ENCODE measurements at regions not wholly inside any gene's neighbourhood (a gene's known extent, or its start where the extent isn't known, plus 50 kb on each side); places are given as distances from the start of the nearest gene placed in this dataset.

GRCh38 chr7:25279705-25280104, 51.4 kb upstream of the NPVF start:
- no peak for DNase-seq

GRCh38 chr7:25280181-25280580, 51.9 kb upstream of the NPVF start:
- DNase-seq: no peak

- DNase-seq: no peak
Observed at GRCh38 chr7:25282194-25282593, 53.9 kb upstream of the NPVF start.

GRCh38 chr7:25286756-25287155, 58.5 kb upstream of the NPVF start:
- DNase-seq: no peak

GRCh38 chr7:25287291-25287690, 59.0 kb upstream of the NPVF start:
- DNase-seq: no peak

- DNase-seq: no peak
Observed at GRCh38 chr7:25288556-25289307, 60.4 kb upstream of the NPVF start.

- DNase-seq: no peak
Observed at GRCh38 chr7:25289518-25289917, 61.2 kb upstream of the NPVF start.

- DNase-seq: no peak
Observed at GRCh38 chr7:25294624-25295023, 66.3 kb upstream of the NPVF start.

GRCh38 chr7:25295387-25295786, 67.1 kb upstream of the NPVF start:
- no peak for DNase-seq

GRCh38 chr7:25296086-25296485, 67.8 kb upstream of the NPVF start:
- DNase-seq: no peak

- DNase-seq: no peak
Observed at GRCh38 chr7:25297278-25297677, 69.0 kb upstream of the NPVF start.

GRCh38 chr7:25303281-25304181, 75.2 kb upstream of the NPVF start:
- DNase-seq: no peak

GRCh38 chr7:25304691-25305090, 76.4 kb upstream of the NPVF start:
- no peak for DNase-seq

- DNase-seq: no peak
Observed at GRCh38 chr7:25305831-25306230, 77.5 kb upstream of the NPVF start.

GRCh38 chr7:25307624-25308023, 79.3 kb upstream of the NPVF start:
- no peak for DNase-seq

- DNase-seq: no peak
Observed at GRCh38 chr7:25308246-25308645, 80.0 kb upstream of the NPVF start.

- no peak for DNase-seq
Observed at GRCh38 chr7:25308906-25309705, 80.8 kb upstream of the NPVF start.

GRCh38 chr7:25310896-25311295, 82.6 kb upstream of the NPVF start:
- no peak for DNase-seq

GRCh38 chr7:25311346-25311745, 83.1 kb upstream of the NPVF start:
- no peak for DNase-seq

- no peak for DNase-seq
Observed at GRCh38 chr7:25312968-25313367, 84.7 kb upstream of the NPVF start.

- DNase-seq: no peak
Observed at GRCh38 chr7:25313526-25313925, 85.2 kb upstream of the NPVF start.

- no peak for DNase-seq
Observed at GRCh38 chr7:25314094-25314730, 85.9 kb upstream of the NPVF start.

- no peak for DNase-seq
Observed at GRCh38 chr7:25314731-25315267, 86.5 kb upstream of the NPVF start.

Data from stimulated activated CD4-positive, alpha-beta T cell treated with anti-CD3 and anti-CD28 coated beads, Interleukin-2, amount 100 ng/mL, for 48 hours (primary cell).